ENCODE measurements at regions not wholly inside any gene's neighbourhood (a gene's known extent, or its start where the extent isn't known, plus 50 kb on each side); places are given as distances from the start of the nearest gene placed in this dataset.
A peak's percentile ranks its signal among the peaks of the same experiment; 100 is the strongest.

GRCh38 chr14:83023369-83023768, 1489.7 kb upstream of the SEL1L start:
- Mint-ChIP-seq H3K27ac (no peak overlapping the region), H3K4me3 (no peak overlapping the region), H3K9me3 (peaks cover 4 to 28% (median 11%) of the 10 kb centered on the region in 7 donors), H3K36me3 (no peaks in the 10 kb centered on the region), H3K27me3 (no peaks in the 10 kb centered on the region), H3K4me1 (no peaks in the 10 kb centered on the region)
- ATAC-seq (ENCODE audit: low read depth in 2 of 2) (no peak), DNase-seq (no peak)
- Histone ChIP-seq H3K36me3 (ENCODE audit: control insufficient read depth, insufficient read depth, low read length) (no peaks in the 10 kb centered on the region), H3K4me1 (ENCODE audit: control insufficient read depth, insufficient read depth, low read length, poor library complexity, severe bottlenecking) (no peaks in the 10 kb centered on the region), H3K9me3 (ENCODE audit: control insufficient read depth in 2 of 2, low read length in 2 of 2) (no peaks in the 10 kb centered on the region), H3K4me3 (ENCODE audit: low read depth, low read length) (no peak overlapping the region), H3K27me3 (ENCODE audit: control insufficient read depth, insufficient read depth, low read length) (no peaks in the 10 kb centered on the region), H3K27ac (ENCODE audit: insufficient read depth, low read length, poor library complexity, severe bottlenecking) (no peak overlapping the region)

GRCh38 chr14:83041224-83041623, 1507.6 kb upstream of the SEL1L start:
- Mint-ChIP-seq H3K27ac (no peak overlapping the region), H3K4me3 (no peak overlapping the region), H3K27me3 (no peaks in the 10 kb centered on the region), H3K36me3 (no peaks in the 10 kb centered on the region), H3K4me1 (no peaks in the 10 kb centered on the region), H3K9me3 (peaks cover 0 to 30% (median 5%) of the 10 kb centered on the region in 7 donors)
- Histone ChIP-seq H3K4me1 (ENCODE audit: control insufficient read depth, insufficient read depth, low read length, poor library complexity, severe bottlenecking) (no peaks in the 10 kb centered on the region), H3K27me3 (ENCODE audit: control insufficient read depth, insufficient read depth, low read length) (no peaks in the 10 kb centered on the region), H3K36me3 (ENCODE audit: control insufficient read depth, insufficient read depth, low read length) (no peaks in the 10 kb centered on the region), H3K4me3 (ENCODE audit: low read depth, low read length) (no peak overlapping the region), H3K27ac (ENCODE audit: insufficient read depth, low read length, poor library complexity, severe bottlenecking) (no peak overlapping the region), H3K9me3 (ENCODE audit: control insufficient read depth in 2 of 2, low read length in 2 of 2) (peaks cover 5 to 9% of the 10 kb centered on the region in 2 experiments)
- DNase-seq, result no peak
- ATAC-seq (ENCODE audit: low read depth in 2 of 2), result no peak

GRCh38 chr14:83042858-83043257, 1509.2 kb upstream of the SEL1L start:
- Mint-ChIP-seq H3K27me3 (no peaks in the 10 kb centered on the region), H3K9me3 (peaks cover 0 to 24% (median 4%) of the 10 kb centered on the region in 7 donors), H3K4me1 (no peaks in the 10 kb centered on the region), H3K4me3 (no peak overlapping the region), H3K27ac (no peak overlapping the region), H3K36me3 (no peaks in the 10 kb centered on the region)
- Histone ChIP-seq H3K4me3 (ENCODE audit: low read depth, low read length) (no peak overlapping the region), H3K36me3 (ENCODE audit: control insufficient read depth, insufficient read depth, low read length) (no peaks in the 10 kb centered on the region), H3K9me3 (ENCODE audit: control insufficient read depth in 2 of 2, low read length in 2 of 2) (peaks cover 2 to 9% of the 10 kb centered on the region in 2 experiments), H3K4me1 (ENCODE audit: control insufficient read depth, insufficient read depth, low read length, poor library complexity, severe bottlenecking) (no peaks in the 10 kb centered on the region), H3K27me3 (ENCODE audit: control insufficient read depth, insufficient read depth, low read length) (no peaks in the 10 kb centered on the region), H3K27ac (ENCODE audit: insufficient read depth, low read length, poor library complexity, severe bottlenecking) (no peak overlapping the region)
- no peak for ATAC-seq (ENCODE audit: low read depth in 2 of 2)
- DNase-seq, result no peak

GRCh38 chr14:83044001-83044400, 1510.3 kb upstream of the SEL1L start:
- no peak for DNase-seq
- H3K36me3 ChIP-seq (ENCODE audit: control insufficient read depth, insufficient read depth, low read length), result no peaks in the 10 kb centered on the region

GRCh38 chr14:83047059-83047830, 1513.6 kb upstream of the SEL1L start:
- Mint-ChIP-seq H3K27ac (no peak overlapping the region), H3K9me3 (peaks cover 0 to 22% (median 5%) of the 10 kb centered on the region in 7 donors), H3K4me3 (no peak overlapping the region), H3K4me1 (no peaks in the 10 kb centered on the region), H3K27me3 (no peaks in the 10 kb centered on the region), H3K36me3 (no peaks in the 10 kb centered on the region)
- Histone ChIP-seq H3K27me3 (ENCODE audit: control insufficient read depth, insufficient read depth, low read length) (no peaks in the 10 kb centered on the region), H3K27ac (ENCODE audit: insufficient read depth, low read length, poor library complexity, severe bottlenecking) (no peak overlapping the region), H3K36me3 (ENCODE audit: control insufficient read depth, insufficient read depth, low read length) (no peaks in the 10 kb centered on the region), H3K4me1 (ENCODE audit: control insufficient read depth, insufficient read depth, low read length, poor library complexity, severe bottlenecking) (no peaks in the 10 kb centered on the region), H3K4me3 (ENCODE audit: low read depth, low read length) (no peak overlapping the region), H3K9me3 (ENCODE audit: control insufficient read depth in 2 of 2, low read length in 2 of 2) (peaks cover 0 to 5% of the 10 kb centered on the region in 2 experiments)
- ATAC-seq (ENCODE audit: low read depth in 2 of 2), result no peak
- DNase-seq, result no peak

More at GRCh38 chr14:83044001-83044400, 1510.3 kb upstream of the SEL1L start:
- no peaks in the 10 kb centered on the region for H3K4me1 ChIP-seq (ENCODE audit: control insufficient read depth, insufficient read depth, low read length, poor library complexity, severe bottlenecking)
- H3K4me3 ChIP-seq (ENCODE audit: low read depth, low read length), result no peak overlapping the region
- ATAC-seq (ENCODE audit: low read depth in 2 of 2), result no peak
- Mint-ChIP-seq H3K9me3 (peaks cover 0 to 22% (median 4%) of the 10 kb centered on the region in 7 donors), H3K36me3 (no peaks in the 10 kb centered on the region), H3K4me1 (no peaks in the 10 kb centered on the region), H3K27me3 (no peaks in the 10 kb centered on the region), H3K27ac (no peak overlapping the region), H3K4me3 (no peak overlapping the region)
- H3K27me3 ChIP-seq (ENCODE audit: control insufficient read depth, insufficient read depth, low read length), result no peaks in the 10 kb centered on the region
- H3K9me3 ChIP-seq (ENCODE audit: control insufficient read depth in 2 of 2, low read length in 2 of 2), result peaks cover 2 to 9% of the 10 kb centered on the region in 2 experiments
- H3K27ac ChIP-seq (ENCODE audit: insufficient read depth, low read length, poor library complexity, severe bottlenecking), result no peak overlapping the region

- DNase-seq, result no peak
- peaks cover 0 to 23% (median 5%) of the 10 kb centered on the region in 7 donors for H3K9me3 Mint-ChIP-seq
- no peaks in the 10 kb centered on the region for H3K36me3 ChIP-seq (ENCODE audit: control insufficient read depth, insufficient read depth, low read length)
- no peaks in the 10 kb centered on the region for H3K4me1 ChIP-seq (ENCODE audit: control insufficient read depth, insufficient read depth, low read length, poor library complexity, severe bottlenecking)
- no peak for ATAC-seq (ENCODE audit: low read depth in 2 of 2)
- no peak overlapping the region for H3K4me3 ChIP-seq (ENCODE audit: low read depth, low read length)
- H3K27me3 Mint-ChIP-seq, result no peaks in the 10 kb centered on the region
- H3K4me1 Mint-ChIP-seq, result no peaks in the 10 kb centered on the region
- H3K27ac ChIP-seq (ENCODE audit: insufficient read depth, low read length, poor library complexity, severe bottlenecking), result no peak overlapping the region
- H3K27ac Mint-ChIP-seq, result no peak overlapping the region
- peak overlapping the region in 1 of 4 donors; percentile 32 for H3K4me3 Mint-ChIP-seq
- no peaks in the 10 kb centered on the region for H3K36me3 Mint-ChIP-seq
- peaks cover 0 to 17% of the 10 kb centered on the region in 2 experiments for H3K9me3 ChIP-seq (ENCODE audit: control insufficient read depth in 2 of 2, low read length in 2 of 2)
- H3K27me3 ChIP-seq (ENCODE audit: control insufficient read depth, insufficient read depth, low read length), result no peaks in the 10 kb centered on the region
These were observed 1519.5 kb upstream of the SEL1L start for GRCh38 chr14:83053022-83053710.

- no peaks in the 10 kb centered on the region for H3K36me3 Mint-ChIP-seq
- H3K9me3 ChIP-seq (ENCODE audit: control insufficient read depth in 2 of 2, low read length in 2 of 2), result peaks cover 0 to 12% of the 10 kb centered on the region in 2 experiments
- no peak for DNase-seq
- H3K27ac ChIP-seq (ENCODE audit: insufficient read depth, low read length, poor library complexity, severe bottlenecking), result no peak overlapping the region
- no peak overlapping the region for H3K4me3 ChIP-seq (ENCODE audit: low read depth, low read length)
- no peaks in the 10 kb centered on the region for H3K4me1 ChIP-seq (ENCODE audit: control insufficient read depth, insufficient read depth, low read length, poor library complexity, severe bottlenecking)
- no peak for ATAC-seq (ENCODE audit: low read depth in 2 of 2)
- no peaks in the 10 kb centered on the region for H3K36me3 ChIP-seq (ENCODE audit: control insufficient read depth, insufficient read depth, low read length)
- H3K9me3 Mint-ChIP-seq, result peaks cover 0 to 18% (median 7%) of the 10 kb centered on the region in 7 donors
- no peak overlapping the region for H3K27ac Mint-ChIP-seq
- H3K4me1 Mint-ChIP-seq, result no peaks in the 10 kb centered on the region
- H3K27me3 Mint-ChIP-seq, result no peaks in the 10 kb centered on the region
- H3K4me3 Mint-ChIP-seq, result no peak overlapping the region
- no peaks in the 10 kb centered on the region for H3K27me3 ChIP-seq (ENCODE audit: control insufficient read depth, insufficient read depth, low read length)
These were observed 1524.4 kb upstream of the SEL1L start for GRCh38 chr14:83058068-83058467.
